AG04449 (cell line): ENCODE measurements at regions not wholly inside any gene's neighbourhood (a gene's known extent, or its start where the extent isn't known, plus 50 kb on each side); places are given as distances from the start of the nearest gene placed in this dataset.

Experiments
- CTCF ChIA-PET: fragments of 350-600 bp; formaldehyde crosslinking; extraction: SDS; loops from one replicate; lab custom pipeline; 2021; ENCODE audit warnings: antibody characterized with exemption; lab: Yijun Ruan, JAX
- POLR2A ChIA-PET: fragments of 400-600, 350-600 bp; formaldehyde crosslinking; extraction: SDS; loops from one replicate; lab custom pipeline; 2020; ENCODE audit warnings: antibody characterized with exemption, inconsistent platforms; lab: Yijun Ruan, JAX
- DNase-seq: peaks from one replicate; pipeline ENCODE4 v3.0.0-alpha.2; 2010; ENCODE audit warnings: low read depth, low spot score
- H3K4me3 ChIP-seq: 2 replicates; pipeline ENCODE4 v1.5.1; 2011; ENCODE audit warnings: low read depth, mild to moderate bottlenecking, control low read depth, low read length
- TF ChIP-seq, protein P1 (sequence below): IDR thresholded peaks from one replicate; pipeline ENCODE4 v1.5.1; 2011; ENCODE audit warnings: mild to moderate bottlenecking, moderate library complexity, low read length, control low read depth, inconsistent platforms; ENCODE audit not compliant: insufficient read depth; ENCODE audit errors: missing control alignments

DNA sequence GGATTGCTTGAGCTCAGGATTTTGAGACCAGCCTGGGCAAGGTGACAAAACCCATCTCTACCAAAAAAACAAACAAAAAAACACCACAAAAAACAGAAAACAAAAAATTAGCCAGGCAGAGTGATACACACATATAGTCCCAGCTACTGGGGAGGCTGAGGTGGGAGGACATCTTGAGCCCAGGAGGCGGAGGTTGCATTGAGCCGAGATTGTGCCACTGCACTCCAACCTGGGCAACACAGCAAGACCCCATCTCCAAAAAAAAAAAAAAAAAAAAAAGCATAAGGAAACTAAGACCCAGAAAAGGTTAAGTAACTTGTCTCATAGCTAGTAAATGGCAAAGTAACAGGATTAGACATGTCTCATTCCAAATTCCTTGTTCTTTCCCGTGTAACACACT, 56.3 kb upstream of the PSMA6 start:
- POLR2A ChIA-PET = no interaction called here
- CTCF ChIA-PET = interaction anchor here (0.6 to 1.2 kb wide), 4 partner anchors 11 to 169 kb away, joined by 3 to 9 read pairs (median 5); no protein-coding TSS in a partner anchor
- no peak overlapping the region for H3K4me3 ChIP-seq

DNA sequence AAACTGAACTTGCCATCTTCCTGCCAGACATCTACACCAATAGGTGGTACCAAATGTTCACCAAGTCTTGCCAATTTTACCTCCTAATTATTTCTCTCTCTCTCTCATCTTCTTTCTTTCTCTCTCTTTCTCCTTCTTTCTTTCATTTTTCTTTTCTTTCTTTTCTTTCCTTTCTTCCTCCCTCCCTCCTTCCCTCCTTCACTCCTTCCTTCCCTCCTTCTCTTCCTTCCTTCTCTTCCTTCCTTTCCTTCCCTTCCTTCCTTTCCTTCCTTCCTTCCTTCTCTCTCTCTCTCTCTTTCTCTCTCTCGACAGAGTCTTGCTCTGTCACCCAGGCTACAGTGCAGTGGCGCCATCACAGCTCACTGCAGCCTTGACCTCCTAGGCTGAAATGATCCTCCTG, 55.4 kb upstream of the PSMA6 start:
- POLR2A ChIA-PET = no interaction called here
- DNase-seq = no peak
- CTCF ChIA-PET = no interaction called here
- no peak overlapping the region for H3K4me3 ChIP-seq
- TF ChIP-seq, protein P1, sequence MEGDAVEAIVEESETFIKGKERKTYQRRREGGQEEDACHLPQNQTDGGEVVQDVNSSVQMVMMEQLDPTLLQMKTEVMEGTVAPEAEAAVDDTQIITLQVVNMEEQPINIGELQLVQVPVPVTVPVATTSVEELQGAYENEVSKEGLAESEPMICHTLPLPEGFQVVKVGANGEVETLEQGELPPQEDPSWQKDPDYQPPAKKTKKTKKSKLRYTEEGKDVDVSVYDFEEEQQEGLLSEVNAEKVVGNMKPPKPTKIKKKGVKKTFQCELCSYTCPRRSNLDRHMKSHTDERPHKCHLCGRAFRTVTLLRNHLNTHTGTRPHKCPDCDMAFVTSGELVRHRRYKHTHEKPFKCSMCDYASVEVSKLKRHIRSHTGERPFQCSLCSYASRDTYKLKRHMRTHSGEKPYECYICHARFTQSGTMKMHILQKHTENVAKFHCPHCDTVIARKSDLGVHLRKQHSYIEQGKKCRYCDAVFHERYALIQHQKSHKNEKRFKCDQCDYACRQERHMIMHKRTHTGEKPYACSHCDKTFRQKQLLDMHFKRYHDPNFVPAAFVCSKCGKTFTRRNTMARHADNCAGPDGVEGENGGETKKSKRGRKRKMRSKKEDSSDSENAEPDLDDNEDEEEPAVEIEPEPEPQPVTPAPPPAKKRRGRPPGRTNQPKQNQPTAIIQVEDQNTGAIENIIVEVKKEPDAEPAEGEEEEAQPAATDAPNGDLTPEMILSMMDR = no peak

More for the DNA sequence above, 56.3 kb upstream of the PSMA6 start:
- TF ChIP-seq, protein P1 = no peak
- no peak for DNase-seq

DNA sequence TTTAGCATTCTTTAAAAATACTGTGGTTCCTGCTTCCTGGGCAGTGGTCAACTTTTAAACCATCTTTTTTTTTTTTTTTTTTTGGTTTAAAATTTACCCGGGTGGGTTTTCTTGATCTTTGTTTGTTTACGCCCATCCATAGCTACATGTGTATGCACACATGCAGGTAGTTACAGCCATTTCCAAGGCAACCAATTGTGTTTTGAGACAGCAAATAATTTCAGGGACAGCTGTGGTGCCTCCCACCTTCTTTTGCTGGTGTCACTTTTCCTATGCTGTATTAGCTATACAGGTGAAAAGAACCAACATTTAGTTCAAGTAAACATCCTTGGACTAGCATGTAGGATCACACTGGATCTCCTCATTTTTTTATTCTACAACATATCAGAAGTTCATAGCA, 52.0 kb upstream of the PSMA6 start:
- ChIA-PET CTCF (interaction anchor here (1.0 to 1.9 kb wide), 3 partner anchors 12 to 174 kb away, joined by 3 to 5 read pairs (median 4); no protein-coding TSS in a partner anchor), POLR2A (no interaction called here)
- H3K4me3 ChIP-seq = no peak overlapping the region
- no peak for DNase-seq
- TF ChIP-seq, protein P1 = no peak
